Stimulated activated CD4-positive, alpha-beta T cell treated with anti-CD3 and anti-CD28 coated beads, Interleukin-4, amount 100 ng/mL, for 48 hours (primary cell): ENCODE measurements at regions not wholly inside any gene's neighbourhood (a gene's known extent, or its start where the extent isn't known, plus 50 kb on each side); places are given as distances from the start of the nearest gene placed in this dataset.

ENCODE experiments used
- DNase-seq, 2 donors: peaks; one replicate each; pipeline ENCODE4 v3.0.0-alpha.2; 2020; ENCODE audit warnings: low read depth in 2 of 2

DNA sequence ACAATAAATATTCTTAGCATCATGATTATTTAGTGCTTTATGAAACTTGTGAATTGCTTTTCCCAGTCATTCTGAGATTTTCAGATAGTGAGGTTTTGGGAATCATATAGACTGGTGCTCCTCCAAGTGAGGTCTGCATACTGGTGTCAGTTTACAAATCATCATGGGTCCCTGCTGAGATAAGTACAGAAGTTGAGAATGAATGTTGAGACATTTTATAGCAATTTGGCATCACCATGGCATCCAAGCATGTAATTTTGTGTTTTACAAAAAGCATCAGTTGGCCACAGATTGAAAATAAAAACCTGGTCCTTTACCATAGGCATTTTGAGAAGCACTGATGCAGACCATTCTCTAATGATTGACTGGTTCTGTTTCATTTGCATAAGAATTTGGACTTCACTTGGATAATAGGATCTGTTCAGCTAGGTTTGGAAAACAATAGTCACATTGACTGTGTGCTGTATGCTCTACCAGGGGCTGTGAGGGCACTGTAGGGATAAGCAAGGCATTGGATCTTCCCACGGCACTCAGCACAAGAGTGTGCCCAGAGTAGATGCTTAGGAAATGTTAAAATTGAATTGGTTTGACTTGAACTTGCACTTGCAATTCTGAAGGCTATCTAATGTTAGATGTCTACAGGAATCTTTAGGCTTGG is 79.0 kb upstream of the JUN start:
- DNase-seq = no peak

DNA sequence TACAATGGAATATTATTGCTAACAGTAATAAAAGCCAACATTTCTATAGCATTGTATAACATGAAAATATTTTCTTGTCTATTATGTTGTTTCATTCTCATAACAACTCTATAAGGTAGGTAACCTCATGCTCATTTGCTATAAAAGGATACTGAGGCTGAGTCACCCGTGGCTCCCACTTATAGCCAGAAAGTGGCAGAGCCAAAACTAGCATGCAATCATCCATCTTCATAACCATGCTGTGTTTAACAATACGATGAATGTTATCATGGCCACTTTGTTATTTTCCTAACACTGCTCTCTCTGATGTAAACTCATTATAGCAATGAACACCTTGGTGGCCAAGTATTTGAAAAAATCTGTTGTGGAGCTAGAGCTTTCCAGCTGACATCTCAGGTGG is 80.8 kb upstream of the JUN start:
- DNase-seq = no peak

DNA sequence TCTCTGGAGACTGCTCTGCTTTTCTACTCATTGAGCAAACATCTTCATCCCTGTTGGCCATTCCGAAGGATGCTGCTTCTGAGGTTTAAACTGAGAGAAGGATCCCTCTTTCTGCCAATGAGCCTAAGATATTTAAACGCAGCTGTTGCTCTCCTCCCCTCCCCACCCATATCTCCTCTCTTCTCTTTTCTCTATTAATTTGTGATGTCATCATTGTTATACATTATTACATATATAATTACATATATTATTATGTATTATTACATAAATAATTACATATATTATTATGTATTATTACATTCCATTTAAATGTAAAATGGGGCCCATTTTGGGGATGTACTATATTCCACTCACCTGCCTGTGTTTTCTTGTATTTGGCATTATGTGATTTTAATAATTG is 82.7 kb upstream of the JUN start:
- DNase-seq = no peak

DNA sequence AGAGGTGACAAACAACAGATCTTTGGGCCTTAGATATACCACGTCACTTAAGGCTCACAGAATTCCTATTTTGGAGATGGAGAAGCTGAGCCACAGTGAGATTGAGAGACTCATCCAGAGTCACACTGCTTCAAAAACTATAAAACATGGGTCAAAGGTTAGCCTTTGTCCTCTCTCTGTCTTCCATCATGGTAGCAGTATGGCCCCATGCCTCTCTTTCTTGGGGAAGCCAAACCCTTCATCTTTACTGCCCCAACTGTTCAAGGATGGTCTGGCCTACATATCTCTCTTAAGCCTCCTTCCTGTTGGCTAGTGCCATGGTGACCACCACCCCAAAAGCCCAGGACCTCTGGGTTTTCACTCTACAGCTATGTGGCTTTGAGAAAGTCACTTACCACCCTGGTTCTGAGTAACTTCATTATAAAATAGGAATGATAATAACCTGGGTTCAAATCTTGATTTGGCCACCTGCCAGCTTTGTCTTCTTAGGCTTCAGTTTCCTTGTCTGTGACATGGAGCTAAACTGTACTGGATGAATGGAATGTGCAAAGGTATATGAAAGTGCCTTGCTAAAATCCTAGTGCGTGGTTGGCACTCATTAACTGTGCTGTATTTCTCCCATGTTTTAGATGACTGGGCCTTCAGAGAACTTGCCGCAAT is 85.9 kb upstream of the JUN start:
- DNase-seq = no peak

DNA sequence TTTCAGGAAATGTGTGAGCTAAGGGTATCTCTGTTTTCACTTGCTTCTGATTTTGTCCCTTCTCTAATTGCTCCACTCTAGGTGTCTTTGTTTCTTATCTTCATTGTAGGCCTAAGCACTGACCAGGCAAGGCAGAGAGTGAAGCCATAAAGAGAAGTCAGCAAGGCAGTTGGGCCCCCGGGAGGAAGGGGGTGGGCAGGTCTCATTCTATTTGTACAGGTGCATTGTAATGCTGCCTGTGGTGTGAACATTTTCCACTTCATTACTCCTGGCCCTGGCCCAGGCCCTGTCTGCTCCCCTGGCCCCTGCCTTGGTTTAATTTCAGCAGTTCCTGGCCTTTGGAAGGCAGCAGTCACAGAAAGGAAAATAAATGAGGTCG is 86.4 kb upstream of the JUN start:
- no peak for DNase-seq

DNA sequence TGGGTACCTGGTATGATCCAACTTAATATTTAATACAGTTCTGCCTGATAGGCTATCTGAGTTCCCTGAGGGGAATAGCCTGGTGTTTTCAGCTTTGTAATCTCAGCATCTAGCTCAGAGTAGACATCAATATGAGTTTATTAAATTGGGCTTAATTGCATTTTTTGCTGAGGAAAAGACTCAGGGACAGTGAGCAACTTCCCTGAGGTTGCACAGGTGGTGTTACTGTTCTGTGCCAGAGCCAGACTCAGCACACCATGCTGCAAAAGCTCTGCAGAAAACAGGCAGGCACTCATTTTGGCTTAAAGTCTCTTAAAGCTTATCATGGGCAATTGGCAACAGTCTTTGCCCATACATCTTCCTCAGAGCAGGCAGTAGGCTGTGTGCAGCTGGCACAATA is 90.5 kb upstream of the JUN start:
- no peak for DNase-seq

DNA sequence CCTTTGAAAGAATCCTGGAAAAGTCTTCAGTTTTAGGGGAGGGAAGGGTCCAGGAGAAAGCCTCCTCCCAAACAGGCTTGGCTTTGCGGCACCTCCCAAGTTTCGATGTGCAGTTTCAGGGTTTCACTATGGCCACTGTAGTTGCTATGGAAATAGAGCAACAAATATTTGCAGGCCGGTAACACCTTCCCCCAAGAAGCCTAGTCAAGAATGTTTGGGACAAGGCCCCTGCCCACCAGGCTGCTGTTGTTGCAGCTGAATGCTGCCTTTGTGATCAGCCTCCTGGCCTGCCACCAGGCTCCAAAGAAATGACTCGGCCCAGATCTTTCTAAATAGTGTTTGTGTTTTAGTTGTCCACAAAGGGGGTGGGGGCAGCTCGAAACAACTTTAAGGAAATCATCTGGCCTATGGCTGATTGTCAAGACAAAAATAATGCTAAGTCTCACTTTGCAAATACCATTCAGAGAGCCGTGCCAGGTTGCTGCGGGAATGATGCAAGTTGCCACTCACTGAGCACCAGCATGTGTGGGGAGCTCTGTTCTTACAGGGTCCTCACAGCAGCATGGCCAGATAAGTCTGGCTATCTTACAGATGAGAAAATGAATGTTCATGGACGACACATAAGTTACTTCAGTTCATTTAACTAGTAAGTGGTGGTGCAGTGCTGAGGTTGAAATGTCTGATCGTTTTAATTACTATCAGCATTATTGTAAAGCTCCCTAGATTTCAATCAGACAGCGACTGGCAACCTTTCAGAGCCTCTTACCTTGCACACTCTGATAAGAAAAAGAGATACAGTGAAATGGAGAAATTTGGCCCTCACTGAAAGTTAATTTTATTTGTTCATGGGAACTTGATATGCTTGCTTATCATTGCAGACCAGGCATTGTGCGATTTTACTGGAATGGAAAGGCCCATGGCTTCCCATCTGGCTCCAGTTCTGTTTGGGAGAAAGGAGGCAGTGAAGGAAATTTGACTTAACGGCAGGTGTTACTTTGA is 91.2 kb upstream of the JUN start:
- no peak for DNase-seq

DNA sequence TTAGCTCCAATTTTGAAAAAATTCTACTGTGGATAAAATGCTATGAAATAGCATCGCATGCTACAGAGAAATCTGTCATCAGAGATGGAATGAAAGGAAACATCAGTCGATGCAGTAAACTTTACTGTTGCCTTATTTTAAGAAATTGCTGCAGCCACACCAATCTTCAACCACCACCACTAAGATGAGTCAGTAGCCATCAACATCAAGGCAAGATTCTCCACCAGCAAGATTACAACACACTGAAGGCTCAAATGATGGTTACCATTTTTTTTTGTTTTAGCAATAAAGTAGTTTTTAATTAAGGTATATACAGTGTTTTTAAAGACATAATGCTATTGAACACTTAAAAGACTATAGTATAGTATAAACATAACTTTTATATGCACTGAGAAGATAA is 95.6 kb upstream of the JUN start:
- DNase-seq = no peak

DNA sequence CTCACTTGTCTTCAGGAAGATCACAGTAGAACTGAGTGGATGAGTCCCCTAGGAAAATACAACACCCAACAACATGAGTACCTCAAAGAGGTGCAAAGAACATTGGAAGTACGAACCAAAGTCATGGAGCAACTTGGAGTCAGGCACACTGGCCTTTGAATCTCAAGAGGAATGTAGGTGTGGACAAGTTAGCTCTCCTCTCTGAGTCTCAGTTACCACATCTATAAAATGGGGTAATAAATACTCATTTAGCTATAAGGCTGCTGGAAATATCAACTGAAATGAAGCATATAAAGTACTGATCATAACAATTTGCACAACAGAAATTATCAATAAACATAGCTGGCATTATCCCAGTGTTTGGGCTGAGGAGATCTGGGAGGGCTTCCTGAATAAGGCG is 96.7 kb upstream of the JUN start:
- DNase-seq = no peak

DNA sequence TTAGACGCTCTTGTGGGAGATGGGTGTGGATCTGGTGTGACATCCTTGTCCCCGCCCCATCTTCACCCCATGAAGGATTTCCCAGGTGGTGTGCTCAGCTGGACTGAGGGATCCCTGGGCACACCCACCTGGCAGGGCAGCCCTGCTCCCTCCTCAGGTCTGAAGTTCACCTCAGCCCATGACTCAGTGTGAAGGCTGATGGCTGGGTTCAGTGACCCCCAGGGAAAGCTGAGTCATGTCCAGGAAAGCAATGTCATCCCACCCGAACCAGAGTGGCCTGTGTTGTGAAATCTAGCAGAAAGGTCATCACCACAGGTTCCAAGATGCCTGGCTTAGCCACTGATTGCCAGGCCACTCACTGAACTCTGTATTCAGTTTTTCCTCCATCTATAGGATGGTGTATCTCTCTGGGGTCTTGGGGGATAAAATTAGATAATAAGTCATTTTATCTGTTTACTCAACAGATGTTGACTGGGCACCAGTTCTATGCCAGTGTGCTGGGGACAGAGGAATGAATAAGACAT is 97.7 kb upstream of the JUN start:
- DNase-seq = no peak

DNA sequence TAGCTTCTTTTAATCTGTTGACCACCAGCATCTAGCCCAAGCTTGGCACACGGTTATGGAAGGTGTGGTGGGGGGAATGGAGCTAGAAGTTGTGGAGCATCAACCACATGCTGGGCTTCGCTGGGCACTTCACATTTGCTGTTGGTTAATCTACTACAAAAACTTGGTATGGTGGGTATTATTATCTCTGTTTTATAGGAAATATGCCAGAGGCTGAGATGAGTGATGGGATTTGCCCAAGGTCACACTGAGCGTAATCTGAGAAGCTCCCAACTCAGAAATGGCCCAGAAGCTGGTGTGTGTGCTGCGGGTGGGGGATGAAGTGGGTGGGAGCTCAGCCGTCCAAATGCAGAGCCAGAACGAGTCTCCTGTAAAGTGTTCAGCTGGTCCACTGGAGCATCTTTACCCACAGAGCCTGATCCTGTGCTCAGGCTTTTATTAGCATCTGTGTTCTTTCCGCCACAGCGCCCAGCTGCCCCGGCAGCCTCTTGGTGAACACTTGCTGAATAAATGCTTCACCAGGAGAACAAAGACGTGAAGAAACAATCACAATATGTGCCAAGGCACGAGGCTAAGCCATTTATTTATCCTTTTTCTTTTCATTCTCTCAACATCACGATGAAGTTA is 98.6 kb upstream of the JUN start:
- DNase-seq = no peak

DNA sequence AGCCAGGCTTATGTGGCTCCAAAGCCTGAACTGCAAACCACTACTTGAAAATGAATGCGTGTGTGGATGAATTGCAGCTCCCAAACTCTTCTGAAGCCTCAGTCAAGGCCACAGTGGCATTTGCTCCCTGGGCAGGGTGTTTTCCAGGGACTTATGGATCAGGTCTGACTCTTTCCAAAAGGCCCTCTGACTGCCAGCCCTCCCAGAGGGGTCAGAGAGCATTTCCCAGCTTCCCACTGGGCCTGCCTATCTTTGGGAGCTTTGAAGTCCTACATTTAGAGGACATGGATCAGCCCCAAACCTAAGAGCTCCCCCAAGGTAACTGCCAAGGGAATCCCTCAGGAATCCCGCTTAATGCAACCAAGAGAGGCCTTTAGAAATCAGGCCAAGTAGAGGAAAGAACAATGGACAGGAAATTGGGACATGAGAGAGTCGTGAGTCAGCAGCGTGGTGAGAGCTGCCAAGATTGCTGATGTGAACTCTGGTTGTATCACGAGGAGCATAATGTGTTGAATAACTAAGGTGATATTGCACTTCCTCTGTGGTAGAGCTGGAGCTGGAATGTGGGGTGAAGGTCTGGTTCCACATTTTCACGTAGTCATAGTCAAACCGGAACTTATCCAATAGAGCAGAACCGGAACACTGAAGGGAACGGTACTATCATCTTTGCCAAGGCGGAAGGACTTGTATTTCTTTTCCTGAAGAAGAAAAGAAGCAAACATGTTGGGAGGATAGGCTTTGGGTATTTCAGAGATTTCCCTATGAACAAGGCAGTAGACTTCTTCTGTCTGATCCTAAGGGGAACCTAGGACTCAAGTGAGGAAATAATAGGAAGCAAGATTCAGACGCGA is 99.4 kb upstream of the JUN start:
- DNase-seq = no peak

DNA sequence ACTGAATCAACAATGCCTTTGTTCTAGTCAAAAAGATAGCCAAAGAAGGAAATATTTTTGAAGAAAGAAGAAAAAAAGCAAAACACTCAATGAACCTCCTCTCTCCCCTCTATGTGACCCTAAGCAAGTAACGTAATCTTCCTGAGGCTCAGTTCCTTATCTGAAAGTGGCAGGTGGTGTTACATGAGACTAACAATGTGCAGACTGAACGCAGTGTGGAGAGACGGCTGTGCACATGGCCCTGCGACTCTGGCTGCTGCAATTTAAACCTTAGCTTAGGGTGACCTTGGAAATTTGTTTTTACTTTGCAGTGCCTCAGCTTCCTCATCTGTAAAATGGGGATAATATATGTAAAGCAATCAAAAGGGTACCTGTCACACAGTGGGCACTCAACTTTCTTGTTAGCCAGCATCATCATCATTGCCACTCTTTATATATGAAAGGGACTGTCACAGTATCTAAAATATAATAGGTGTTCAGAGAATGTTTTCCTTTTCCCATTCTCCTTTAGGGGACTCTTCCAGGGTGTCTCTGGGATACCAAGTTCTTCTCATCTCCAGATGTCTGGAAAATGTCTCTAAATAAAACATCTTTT is 100.1 kb upstream of the JUN start:
- no peak for DNase-seq

DNA sequence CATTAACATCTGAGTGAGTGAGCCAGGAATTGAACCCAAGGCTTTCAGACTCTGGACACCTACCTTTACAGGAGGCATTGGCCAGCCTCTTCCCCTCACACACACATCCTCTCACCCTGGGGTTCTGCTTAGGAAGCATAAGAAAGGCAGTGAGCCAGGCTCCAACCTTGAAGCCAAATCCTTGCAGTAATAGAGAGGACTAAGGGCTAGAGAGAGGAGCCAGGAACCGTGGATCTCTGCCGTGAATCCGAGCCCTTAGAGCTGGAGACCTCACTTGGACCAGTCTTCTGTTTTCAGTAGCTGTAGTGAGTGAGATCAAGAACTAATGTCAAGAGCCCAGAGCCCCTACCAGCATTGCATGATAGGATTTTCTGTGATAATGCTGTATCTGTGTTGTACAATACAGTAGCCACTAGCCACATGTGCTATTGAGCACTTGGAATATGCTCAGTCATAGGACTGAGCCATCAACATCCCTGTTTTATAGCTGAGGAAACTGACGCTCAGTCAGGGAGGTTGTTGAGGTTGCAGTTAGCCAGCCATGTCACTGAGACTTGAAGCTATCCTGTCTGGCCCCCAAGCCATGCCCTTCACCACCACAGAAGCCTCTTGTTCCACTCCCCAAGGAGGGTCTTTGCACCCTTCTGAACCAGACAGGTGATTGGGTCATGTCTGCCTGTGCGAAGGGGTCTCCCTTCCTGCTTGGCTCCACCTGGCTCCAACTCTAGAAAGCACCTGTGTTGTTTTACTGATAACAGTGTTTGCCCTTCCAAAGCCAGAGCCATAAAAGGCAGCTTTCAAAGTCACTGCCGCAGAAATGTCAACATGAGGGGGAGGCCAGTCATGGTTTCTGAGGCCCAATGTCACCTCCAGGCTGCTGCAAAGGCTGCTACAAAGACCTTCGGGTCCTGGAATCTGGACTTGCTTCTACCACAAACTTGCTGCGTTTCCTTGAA is 101.1 kb upstream of the JUN start:
- DNase-seq = no peak

DNA sequence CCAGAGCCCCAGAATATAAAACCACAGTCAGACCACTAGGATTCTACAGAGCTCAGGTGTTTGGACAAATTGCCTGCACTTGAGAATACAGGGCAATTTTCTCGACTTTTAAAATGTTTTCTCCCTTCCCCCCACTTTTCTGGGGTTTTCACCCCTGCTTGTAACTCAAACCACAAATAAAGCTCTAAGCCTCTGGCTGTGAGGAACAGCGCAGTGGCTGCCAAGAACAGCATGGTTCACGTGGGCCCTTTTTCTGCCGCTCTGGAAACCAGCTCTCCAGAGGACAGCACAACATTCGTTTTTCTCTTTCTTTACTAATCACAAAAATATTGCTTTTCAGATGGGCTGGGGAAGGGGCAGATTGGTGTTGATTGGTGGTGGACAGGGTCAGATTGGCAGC is 102.2 kb upstream of the JUN start:
- DNase-seq = no peak

DNA sequence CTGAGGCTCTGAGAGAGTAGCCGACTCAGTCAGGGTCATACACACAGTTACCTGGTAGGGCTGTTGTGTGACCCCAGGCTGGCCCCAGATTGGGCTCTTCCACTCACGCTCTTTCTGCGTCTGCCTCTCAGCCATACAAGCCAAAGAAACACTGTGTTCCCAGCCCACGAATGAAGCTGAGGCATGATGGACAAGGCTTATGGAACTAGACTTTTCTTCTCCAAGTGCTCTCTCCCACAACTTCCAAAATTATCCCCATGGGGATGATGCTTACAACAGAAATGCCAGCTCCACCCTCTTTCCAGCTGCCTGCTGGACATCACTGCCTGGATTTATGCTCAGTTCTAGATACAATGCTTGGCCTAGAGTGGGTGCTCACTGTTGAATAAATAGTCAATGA is 102.8 kb upstream of the JUN start:
- no peak for DNase-seq

DNA sequence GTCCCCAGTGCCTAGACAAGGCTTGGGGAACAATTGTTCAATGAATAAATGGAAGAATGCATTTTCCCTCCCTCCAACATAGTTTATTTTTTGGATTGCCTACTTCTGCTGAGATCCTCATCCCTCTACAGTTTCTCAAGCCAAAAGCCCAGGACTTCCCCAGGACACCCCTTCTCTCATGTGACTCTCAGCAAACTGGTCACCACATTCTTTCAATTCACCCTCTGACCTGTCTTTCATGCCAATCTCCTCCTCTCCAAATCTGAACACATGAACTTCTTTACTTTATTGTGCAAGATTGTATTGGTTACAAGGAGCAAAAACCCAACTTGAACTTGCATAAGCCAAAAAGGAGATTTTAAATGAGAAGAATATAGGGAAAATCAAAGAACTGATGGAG is 103.2 kb upstream of the JUN start:
- no peak for DNase-seq

DNA sequence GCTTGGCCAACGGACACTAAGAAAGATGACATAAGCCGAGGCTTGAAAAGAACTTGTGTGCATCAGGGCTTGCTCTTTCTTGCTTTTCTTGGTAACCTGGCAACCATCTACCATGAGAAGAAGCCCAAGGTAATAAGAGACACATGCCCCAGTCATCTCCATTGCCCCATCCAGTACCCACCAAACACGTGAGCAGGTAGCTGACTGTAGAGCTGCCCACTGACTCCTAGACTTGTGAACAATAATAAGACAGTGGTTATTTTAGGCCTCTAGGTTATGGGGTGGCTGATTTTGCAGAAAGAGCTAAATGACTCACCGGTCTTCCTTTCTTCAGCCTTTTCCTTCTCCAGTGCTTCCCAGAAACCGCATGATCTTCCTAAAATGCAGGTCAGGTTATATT is 105.0 kb upstream of the JUN start:
- no peak for DNase-seq

DNA sequence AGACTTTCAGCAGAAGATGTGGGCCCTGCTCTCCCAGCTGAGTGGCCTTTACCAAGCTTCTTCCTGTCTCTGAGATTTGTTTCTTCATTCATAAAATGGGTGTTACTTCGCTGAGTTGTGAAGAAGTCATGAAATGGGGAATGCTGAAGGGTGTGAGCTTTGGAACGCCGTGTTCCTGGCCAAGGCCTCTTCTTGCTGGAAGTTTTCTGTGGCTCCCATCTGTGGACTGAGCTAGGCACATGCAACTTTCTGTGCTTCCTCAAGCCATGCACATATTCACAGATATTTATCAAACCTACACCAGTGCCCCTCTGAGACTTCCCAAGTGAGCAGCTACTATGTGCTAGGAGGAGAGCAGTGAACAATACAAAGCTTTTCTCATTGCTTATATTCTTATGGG is 106.3 kb upstream of the JUN start:
- no peak for DNase-seq

DNA sequence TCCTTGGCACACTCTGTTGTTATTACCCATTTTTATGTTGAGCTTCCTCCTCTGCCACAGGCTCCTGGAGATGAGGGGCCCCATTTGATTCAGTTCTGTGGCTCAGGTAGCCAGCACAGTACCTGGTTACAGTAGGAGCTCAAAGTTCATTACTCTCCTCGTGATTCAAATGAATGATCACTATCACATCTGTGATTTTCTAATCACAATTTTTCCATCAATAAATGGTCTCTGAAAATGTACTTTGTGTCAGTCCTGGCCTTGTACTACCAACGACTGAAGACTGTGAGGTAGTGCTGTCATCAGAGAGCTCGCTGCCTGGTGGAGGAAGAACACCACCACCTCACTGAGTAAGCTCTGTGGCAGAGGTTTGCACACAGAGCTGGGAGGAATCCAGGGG is 106.8 kb upstream of the JUN start:
- DNase-seq = no peak
